ENCODE measurements at regions not wholly inside any gene's neighbourhood (a gene's known extent, or its start where the extent isn't known, plus 50 kb on each side); places are given as distances from the start of the nearest gene placed in this dataset.

GRCh38 chr13:50678464-50679162, 164.9 kb downstream of the DLEU7 start:
- DNase-seq (ENCODE audit: low read depth, low spot score) = no peak

GRCh38 chr13:50679321-50679720, 164.2 kb downstream of the DLEU7 start:
- DNase-seq (ENCODE audit: low read depth, low spot score) = no peak

GRCh38 chr13:50682002-50682401, 161.5 kb downstream of the DLEU7 start:
- no peak for DNase-seq (ENCODE audit: low read depth, low spot score)

- DNase-seq (ENCODE audit: low read depth, low spot score) = no peak
Observed at GRCh38 chr13:50682966-50683365, 160.5 kb downstream of the DLEU7 start.

- DNase-seq (ENCODE audit: low read depth, low spot score) = no peak
Observed at GRCh38 chr13:50684366-50684765, 159.1 kb downstream of the DLEU7 start.

- DNase-seq (ENCODE audit: low read depth, low spot score) = no peak
Observed at GRCh38 chr13:50685491-50685890, 158.0 kb downstream of the DLEU7 start.

GRCh38 chr13:50685956-50686355, 157.5 kb downstream of the DLEU7 start:
- no peak for DNase-seq (ENCODE audit: low read depth, low spot score)

GRCh38 chr13:50686551-50686950, 156.9 kb downstream of the DLEU7 start:
- no peak for DNase-seq (ENCODE audit: low read depth, low spot score)

- DNase-seq (ENCODE audit: low read depth, low spot score) = no peak
Observed at GRCh38 chr13:50687545-50687944, 155.9 kb downstream of the DLEU7 start.

- no peak for DNase-seq (ENCODE audit: low read depth, low spot score)
Observed at GRCh38 chr13:50690006-50690405, 153.5 kb downstream of the DLEU7 start.

- no peak for DNase-seq (ENCODE audit: low read depth, low spot score)
Observed at GRCh38 chr13:50691176-50691680, 152.3 kb downstream of the DLEU7 start.

- DNase-seq (ENCODE audit: low read depth, low spot score) = no peak
Observed at GRCh38 chr13:50691681-50692263, 151.7 kb downstream of the DLEU7 start.

GRCh38 chr13:50692396-50692915, 151.0 kb downstream of the DLEU7 start:
- no peak for DNase-seq (ENCODE audit: low read depth, low spot score)

GRCh38 chr13:50693727-50694126, 149.8 kb downstream of the DLEU7 start:
- DNase-seq (ENCODE audit: low read depth, low spot score) = no peak

GRCh38 chr13:50697746-50698539, 145.5 kb downstream of the DLEU7 start:
- DNase-seq (ENCODE audit: low read depth, low spot score) = no peak

GRCh38 chr13:50699874-50700663, 143.4 kb downstream of the DLEU7 start:
- no peak for DNase-seq (ENCODE audit: low read depth, low spot score)

GRCh38 chr13:50700664-50701305, 142.7 kb downstream of the DLEU7 start:
- DNase-seq (ENCODE audit: low read depth, low spot score) = no peak

- no peak for DNase-seq (ENCODE audit: low read depth, low spot score)
Observed at GRCh38 chr13:50701469-50701868, 142.0 kb downstream of the DLEU7 start.

GRCh38 chr13:50706505-50706904, 137.0 kb downstream of the DLEU7 start:
- no peak for DNase-seq (ENCODE audit: low read depth, low spot score)

- DNase-seq (ENCODE audit: low read depth, low spot score) = no peak
Observed at GRCh38 chr13:50707628-50708027, 135.9 kb downstream of the DLEU7 start.

GRCh38 chr13:50708461-50708860, 135.0 kb downstream of the DLEU7 start:
- DNase-seq (ENCODE audit: low read depth, low spot score) = no peak

Measured in iPS DF 19.7 (cell line).